ELF-1 (cell line): ENCODE measurements at regions not wholly inside any gene's neighbourhood (a gene's known extent, or its start where the extent isn't known, plus 50 kb on each side); places are given as distances from the start of the nearest gene placed in this dataset.

Source experiments
- DNase-seq: peaks from one replicate; pipeline ENCODE4 v3.0.0-alpha.2; 2016; ENCODE audit warnings: low read depth, low spot score

DNA sequence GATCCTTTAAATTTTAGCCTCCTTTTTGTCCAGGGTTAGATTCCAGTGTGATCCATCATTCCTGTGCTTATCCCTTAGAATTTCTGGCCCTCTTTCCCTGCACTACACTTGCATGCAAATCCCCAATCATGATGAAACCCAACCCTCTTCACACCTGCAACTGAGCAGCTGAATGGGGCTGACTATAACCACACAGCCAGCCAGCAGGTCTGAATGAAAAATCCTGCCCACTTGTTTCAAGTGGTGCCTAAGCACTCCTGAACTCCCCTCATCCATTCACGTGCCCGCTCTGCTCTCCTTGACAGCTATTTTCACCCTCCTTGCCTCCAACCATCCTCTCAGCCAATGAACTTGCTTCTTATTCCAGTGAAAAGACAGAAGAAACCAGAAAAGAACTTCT, 80.5 kb upstream of the AFF3 start:
- no peak for DNase-seq

DNA sequence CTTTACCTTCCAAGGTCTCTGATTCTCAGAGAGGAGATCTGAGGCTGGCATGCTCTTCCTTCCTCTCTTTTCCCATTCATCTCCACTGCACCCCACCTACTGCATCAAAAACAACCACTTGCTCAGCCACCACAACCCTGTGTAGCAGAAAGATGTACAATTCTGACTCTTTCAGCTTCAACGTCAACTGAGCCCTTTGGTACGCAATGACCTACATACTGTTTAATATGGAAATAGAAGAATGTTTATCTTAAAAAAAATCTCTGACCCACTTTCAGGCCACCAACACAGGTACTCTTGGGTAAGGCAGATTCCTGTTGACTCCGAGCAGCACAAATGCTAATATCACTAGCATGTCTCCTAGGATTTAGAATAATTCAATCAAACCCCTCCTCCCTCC, 76.2 kb upstream of the AFF3 start:
- no peak for DNase-seq

DNA sequence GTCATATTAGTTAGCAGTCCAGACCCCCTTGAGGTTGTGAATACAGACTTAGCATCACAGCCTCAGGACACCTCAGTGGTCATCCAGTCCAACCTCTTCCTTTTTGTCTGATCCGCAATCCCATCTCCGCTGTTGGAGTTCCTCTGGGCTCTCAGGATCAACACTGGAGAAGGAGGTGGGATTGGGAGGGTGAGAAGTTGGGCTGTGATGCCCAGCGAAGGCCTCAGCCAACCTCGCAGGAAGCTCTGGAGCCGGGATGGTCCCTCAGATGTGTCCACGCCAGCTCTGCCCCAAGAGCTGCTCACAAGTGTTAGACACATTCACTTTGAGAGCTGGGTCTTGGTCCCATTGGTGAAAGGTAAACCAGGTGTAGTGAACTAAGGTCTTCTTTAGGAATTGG, 74.9 kb upstream of the AFF3 start:
- no peak for DNase-seq

DNA sequence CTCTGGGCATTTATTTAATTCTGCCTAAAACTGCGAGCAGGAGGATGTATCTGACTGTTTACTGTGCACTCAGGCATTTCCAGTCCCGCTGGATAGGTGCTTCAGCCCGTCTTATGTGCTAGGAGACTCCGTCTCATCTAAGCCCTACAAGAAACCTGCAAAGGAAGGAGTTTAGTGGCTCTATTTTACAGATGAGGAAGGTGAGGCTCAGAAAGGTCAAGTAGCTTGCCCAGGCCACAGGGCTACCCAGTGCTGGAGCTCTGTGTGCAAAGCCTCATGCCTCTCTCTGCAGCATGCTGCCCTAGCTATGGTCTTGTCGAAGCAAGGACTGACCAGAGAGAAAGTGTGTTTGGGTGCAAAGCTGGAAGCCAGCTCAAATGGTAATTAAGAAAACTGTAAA, 73.6 kb upstream of the AFF3 start:
- DNase-seq, result no peak

DNA sequence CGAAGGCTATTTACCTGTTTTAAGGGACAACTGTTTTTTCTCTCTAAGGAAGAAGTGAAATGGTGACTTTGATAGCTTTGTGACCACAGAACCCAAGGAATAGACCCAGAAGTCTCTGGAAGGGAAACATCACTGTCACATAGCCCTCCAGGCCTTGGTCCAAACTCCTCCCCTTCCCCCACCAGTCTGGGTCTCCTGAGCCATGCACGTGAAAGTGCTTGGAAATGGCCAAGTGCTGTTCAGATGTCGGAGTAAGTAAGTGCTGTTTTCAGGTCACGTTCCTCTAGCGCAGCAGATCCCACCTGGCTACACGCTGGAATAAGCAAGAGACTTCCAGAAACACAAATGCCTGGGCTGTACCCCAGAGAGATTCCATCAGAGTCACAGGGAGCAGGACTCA, 73.0 kb upstream of the AFF3 start:
- DNase-seq, result no peak

DNA sequence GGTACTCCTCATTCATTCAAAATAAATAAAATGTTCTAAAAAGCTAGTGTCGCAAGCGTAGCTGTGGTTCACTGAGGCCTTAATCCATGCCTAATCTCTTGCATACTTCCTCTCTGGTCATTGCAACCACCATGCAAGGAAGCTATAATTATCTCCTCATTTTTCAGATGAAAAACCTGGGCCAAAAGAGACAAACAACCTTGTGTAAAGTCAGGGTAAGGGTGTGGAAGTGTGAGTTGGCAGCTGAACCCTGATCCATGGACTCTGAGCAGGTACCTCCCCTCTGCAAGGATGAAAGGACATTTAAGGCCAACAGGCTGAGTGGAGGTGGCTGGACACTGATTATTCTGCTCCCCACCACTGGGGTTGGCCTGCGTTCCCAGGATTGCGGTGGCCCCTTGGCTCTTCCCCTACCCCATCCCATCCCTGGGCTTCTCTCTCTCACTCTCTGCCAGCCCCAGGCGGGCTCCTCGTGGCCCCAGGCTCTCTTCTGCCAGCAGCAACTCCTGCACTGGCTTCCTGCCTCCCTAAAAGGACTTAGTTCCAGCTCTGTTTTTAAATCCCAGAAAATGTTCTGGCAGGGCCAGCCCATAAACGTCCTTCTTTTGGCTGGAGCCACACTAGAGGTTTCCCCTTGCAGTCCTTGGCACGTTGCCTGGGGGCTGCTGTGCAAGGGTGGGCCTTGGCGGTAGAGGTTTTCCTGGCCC, 72.0 kb upstream of the AFF3 start:
- no peak for DNase-seq

DNA sequence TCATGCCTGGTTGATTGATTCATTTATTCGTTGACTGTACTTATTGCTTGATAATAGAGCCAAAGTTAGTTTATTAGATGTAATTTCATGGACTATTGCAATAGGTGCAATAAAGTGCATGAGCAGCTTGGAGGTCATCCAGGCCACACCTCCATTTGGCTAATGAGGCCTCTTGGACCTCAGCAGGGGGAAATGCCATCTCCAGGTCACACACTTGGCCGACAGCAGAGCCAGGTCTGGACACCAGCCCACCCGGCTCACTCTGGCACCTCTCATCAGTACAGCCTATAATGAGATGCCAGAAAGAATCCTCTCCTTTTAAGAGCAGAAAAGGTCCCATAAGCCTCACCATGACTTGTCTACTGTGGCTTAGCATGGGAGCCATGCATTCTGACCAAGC, 71.2 kb upstream of the AFF3 start:
- no peak for DNase-seq

DNA sequence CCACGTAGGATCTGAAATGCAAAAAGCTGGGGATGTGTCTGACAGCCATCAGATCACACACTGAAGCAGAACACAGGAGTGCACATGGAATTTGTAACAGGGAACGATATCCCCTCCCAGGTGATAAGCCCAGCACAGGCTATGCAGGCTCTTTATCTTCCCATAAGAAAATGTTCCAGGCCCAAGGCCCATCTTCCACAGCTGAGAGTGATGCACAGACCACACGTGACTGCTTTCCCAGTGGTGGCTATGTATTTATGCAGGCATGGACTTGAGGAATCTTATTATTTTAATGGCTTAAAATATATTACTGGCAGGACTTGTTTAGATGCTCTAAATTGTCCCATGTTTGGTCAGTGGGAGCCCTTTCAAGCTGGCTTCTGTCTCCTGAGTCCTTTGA, 70.5 kb upstream of the AFF3 start:
- DNase-seq, result no peak

DNA sequence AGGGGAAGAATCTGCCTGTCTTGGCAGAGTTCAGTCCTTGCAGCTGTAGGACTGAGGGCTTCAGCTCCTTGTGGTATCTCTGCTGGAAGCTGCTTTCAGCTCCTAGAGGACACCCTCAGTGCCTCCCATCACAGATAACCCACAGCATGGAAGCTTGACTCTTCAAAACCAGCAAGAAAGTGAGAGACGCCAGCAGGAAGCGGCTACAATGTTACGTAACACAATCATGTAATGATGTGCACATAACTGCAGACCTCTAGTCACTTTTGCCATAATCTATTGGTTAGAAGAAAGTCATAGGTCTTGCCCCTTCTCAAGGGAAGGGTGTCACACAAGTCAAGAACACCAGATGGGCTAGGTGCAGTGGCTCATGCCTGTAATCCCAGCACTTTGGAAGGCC, 69.1 kb upstream of the AFF3 start:
- no peak for DNase-seq

DNA sequence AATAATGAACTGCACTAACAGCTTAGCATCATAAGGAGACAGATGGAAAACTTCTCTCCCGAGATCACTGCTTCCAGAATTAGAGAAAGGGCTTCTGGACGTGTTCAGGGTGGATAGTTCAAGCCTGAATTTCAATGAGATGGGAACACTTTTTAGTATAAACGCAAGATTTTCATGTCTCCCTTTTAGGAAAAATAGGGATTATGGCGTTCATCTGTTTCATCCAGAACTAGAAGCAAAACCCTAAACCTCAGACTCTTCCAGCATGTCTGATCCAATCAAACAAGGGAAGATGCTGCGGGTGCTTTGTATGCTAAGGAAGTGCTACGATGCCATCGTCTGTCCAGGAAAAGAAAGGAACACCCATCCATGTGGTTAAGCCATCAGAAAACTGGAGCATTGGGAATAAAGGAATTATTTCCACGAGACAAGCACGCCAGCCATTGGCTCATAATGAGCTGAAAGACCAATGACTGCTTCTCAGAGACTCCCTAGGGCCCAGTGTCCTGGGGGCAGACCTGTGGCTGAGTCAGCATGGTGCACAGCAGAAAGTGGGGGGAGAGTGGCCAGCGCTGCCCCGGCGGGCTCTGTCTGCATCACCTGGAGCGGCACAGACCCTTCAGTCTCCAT, 65.9 kb upstream of the AFF3 start:
- no peak for DNase-seq

DNA sequence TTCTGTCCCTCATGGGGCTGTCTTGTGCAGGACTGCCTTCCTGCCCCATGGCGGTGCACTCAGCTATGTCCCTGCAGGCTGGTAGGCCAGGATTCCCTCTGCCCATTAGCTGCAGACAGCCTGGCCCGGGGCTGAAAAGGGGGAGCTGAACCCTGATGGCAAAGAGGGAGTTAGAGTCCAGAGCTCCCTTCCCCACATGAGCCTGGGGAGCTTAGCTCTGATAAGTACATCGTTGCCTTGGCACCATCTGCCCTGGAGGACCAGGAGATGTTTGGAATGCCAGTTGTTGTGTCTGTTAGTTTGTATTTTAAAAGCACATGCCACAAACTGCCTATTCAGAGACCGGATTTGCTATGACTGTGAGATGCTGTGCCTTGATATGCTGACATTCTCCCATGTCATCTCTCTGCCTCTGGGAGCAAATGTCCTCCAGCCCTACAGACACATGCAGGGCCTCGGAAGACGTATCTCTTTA, 65.1 kb upstream of the AFF3 start:
- DNase-seq, result no peak

DNA sequence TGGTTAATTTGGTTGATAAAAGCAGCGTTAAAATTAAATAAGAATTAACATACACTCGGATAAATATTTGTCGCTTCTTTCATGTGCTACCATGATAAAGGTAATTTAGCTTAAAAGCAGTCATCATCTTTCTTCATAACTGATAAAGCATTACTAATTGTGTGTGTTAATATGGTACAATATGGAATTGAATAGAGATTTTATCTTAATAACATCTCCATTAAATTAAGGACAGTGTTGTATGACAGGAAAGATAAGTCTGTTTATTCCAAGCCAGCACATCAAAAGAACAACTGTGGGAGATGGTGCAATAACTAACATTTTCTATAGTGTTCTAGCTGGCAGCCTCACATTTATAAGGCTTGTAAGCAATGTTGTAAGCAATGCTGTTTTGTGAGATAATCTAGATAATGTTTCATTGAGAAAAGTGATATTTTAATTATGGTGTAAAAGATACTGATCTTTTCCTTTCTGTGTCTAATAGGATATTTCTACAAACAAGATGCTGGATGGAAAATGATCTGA, 64.4 kb upstream of the AFF3 start:
- DNase-seq, result no peak

DNA sequence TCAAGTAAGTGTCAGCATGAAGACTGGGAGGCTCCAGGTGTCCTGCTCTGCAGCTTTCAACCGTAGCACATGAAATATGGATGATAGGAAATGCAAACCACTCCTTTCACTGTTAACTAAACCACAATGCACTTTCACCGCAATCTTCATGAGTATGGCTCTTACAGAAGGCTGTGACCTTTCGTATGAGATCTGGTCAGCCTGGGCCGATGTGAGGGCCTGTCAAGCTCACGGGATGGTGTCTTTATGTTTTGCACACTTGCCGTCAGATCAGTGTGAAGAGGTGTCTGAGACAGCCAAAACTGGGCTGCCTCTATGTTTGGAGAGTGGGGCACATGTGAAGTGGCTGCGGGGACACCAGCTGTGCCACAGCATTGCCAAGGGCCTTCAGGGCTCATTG, 62.8 kb upstream of the AFF3 start:
- DNase-seq, result no peak

DNA sequence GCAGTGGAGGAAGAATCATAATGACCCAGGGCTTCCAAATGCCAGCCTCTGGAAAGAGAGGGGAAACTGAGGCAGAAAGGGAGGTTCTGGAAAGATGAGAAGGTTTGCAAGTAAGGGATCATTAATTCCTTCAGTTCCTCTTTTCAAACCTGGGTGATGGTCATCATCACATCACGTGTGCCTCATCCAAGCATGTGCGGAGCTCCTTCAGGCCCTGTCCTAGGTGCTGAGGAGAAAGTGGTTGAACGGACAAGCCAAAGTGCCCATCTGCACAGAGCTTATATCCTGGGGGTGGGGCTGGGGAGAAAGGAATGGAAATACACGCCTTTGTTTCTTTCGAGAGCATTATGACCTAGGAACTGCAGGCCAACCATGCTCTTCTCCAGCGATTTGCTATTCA, 60.2 kb upstream of the AFF3 start:
- no peak for DNase-seq

DNA sequence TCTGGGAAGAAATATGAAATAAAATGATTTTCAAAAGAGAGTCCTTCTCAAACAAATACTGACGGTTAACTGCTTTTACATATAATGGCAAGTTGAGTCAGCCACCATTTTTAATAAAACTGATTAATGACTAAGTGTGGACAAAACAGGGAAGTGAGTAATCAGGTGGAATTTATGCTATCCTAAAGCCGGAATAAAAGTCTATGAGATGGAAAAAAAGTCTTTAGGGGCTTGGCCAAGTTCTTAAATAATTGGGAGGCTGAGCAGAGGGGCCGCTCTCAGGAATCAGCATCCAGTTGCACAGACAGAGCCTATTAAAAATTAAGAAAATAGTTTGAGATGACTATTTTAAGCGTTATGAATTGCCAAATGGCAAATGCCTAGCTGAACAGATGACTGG, 58.6 kb upstream of the AFF3 start:
- no peak for DNase-seq

DNA sequence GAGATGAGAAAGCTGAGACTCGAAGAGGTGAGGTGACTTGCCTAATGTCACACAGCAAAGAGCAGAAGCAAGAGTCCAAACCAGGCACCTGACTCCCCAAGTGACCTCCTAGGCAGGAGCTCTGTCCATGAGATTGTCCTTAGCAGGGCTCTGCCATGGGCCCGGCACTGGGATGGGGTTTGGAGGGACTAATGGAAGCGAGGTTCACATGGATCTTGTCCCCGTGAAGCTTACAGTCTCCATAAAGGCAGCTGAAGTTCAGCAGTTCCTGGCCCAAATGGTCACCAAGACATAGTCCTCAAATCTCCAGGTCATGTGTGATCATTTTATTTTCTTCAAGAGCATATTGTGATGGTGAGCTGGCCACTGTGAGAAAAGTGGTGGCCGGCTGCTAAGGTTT, 57.0 kb upstream of the AFF3 start:
- DNase-seq, result no peak

DNA sequence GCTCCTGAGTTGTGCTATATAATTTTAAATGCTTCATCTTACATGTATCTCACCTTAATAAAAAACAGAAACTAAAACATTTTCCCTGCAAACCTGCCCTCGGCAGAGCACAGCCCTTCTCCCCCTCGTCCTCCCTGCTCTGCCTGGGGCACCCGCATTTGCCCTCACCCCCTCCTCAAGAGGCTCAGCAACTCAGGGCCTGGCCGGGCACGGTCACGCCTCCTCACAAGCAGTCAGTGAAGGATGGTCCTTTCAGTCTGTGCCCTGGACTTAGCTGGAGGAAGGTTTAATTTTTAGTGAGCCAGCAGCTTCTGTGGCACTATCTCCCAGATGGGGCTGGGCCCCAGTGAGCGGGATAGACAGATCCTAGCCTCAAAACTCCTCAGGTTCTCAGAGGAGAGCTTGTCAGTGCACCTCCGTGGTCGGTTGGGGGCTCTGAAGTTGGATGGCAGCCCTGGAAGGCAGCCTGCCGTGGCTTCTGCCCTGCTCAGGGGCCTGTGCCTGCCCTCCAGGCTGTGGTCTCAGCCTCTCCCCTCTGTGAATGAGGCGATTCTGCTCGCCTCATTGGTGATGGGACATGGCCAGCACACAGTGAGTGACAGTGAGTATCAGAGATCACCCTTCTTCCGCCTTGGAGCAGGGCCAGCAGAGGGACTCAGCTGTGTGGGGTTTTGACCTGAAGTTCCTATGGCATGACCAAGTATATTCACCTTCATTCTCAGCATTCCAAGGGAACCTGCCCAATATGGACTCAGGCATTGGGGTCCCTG, 56.3 kb upstream of the AFF3 start:
- no peak for DNase-seq

DNA sequence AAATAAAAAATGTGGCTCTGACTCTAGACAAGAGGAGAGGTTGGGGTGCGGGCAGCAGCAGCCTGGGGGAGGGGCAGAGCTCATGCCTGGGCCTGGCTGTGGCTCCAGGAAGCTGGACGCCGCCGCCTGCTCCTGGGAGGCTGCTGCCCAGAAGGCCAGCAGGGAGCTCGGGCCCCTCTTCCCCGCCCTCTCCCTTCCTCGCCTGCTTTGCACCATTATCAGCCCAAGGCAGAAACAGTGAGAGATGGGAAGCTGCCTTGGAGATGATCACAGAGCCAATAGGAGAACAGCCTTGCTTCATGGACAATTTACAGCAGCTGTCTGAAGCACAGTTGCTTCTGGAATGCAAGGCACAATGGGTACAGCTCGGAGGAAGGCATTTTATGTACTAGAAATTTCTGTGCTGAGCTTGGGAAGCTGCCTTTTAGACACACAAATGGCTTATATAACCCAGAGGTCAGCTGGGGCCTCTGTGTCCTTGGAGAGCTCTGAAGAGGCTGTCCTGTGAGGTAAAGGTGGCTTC, 55.3 kb upstream of the AFF3 start:
- peak; percentile 77 for DNase-seq

DNA sequence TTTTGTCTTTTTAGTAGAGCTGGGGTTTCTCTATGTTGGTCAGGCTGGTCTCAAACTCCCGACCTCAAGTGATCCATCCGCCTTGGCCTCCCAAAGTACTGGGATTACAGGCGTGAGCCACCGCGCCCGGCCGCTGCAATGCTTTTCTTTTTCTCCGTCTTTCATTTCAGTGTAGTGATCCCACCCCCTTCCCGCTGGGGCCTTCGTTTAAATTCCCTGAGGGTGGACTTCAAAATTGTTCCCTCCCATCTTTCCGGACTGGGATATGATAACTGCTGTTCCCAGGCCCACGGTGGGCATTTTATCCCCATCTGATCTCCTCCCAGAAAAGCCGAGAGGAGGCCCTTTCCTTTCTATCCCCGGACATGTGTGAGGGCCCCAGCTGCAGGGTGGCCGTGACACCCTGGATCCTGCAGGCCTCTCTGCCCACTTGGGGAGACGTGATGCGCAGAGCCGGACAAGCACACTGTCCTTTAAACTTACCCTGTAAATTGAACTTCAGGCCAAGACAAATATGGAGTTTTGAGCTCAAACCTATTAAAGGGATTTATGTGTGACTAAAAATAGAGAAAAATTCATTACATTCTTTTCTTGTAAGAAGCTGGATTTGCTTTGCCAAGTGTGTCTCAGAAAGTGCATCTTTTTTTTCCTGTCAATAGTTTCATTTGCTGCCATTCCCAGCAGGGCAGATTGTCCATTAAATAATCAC, 54.5 kb upstream of the AFF3 start:
- DNase-seq, result no peak

DNA sequence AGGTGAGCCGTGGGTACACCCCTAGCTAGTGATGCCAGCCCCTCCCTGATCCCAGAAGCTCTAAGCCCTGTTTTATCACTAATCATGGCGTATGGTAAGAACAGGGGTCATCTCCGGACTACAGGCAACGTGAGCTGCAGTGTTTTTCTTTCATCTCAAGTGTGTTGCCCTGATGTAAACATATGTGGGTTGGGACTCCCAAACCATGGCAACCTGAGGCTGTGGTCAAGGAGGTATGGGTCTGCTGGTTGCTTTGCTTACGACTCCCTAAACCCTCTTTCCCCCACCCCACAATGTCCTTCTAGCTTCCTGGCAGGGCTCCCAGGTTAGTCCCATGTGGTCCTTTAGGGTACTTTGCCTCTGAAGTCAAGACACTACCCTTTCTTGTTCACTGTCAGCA, 53.6 kb upstream of the AFF3 start:
- DNase-seq, result no peak

DNA sequence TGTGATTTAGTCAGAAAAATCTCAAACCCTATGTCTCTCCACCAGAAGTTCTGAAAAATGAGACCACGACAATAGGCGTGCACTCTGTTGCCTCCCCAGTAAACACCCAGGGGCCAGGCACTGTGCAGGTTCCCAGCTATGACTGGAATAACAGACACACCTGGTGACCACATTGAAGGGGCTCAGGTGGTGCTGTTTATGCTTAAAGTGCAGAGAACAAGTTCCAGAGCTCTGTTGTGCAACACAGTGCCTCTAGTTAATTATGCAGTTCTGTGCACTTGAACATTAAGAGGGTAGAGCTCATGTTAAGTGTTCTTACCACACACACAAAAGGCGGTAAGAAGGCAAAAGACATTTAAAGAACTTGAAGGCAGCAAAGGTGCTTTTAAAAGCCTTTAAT, 52.6 kb upstream of the AFF3 start:
- DNase-seq, result no peak

DNA sequence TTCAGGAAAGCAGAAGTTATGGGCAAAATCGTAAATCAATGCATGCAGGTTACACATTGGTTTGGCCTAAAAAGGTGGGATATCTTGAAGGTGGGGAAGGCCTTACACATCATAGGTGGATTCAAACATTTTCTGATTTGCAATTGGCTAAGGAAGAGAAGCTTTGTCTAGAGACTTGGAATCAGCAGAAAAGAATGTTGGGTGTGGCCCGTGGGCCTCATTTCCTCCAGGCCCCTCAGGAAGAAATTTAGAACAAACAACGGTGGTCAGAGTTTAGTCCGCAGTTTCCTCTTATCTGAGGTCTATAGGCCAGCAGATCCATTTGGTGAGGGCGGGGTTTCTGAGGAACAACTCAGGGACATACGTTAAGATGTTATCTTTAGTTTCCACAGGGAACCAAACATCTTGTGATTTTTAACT, 50.9 kb upstream of the AFF3 start:
- DNase-seq, result no peak
